ENCODE measurements at regions not wholly inside any gene's neighbourhood (a gene's known extent, or its start where the extent isn't known, plus 50 kb on each side); places are given as distances from the start of the nearest gene placed in this dataset.

DNA sequence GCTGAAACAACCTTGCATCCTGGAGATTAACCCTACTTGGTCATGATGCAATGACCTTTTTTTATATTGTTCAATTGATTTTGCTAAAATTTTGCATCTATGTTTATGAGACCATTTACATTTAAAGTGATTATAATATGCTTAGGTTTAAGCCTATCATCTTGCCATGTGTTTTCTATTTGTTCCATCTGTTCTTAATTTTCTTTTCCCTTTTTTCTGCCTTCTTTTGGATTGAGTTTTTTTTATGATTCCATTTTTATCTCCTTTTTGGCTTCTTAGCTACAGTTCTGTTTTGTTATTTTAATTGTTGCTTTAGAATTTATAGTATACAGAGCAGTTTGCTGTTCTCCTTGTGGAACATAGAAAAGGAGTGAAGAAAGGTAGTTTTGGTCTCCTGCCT is 385.1 kb upstream of the USP24 start:
- Mint-ChIP-seq H3K9me3 (peaks cover 7 to 9% of the 10 kb centered on the region in 2 experiments; a peak in 3 of 5 replicates), H3K27ac (no peak overlapping the region), H3K4me3 (no peak overlapping the region), H3K27me3 (ENCODE audit: low read depth) (peaks cover 1% of the 10 kb centered on the region; the same call in 1 of the 2 replicates), H3K36me3 (ENCODE audit: insufficient read depth in 1 of 3, low read depth in 3 of 3) (no peaks in the 10 kb centered on the region), H3K4me1 (peaks cover 2 to 5% of the 10 kb centered on the region in 2 experiments; a peak in 3 of 4 replicates)
- Histone ChIP-seq H3K27me3 (ENCODE audit: insufficient read depth, low read length) (no peaks in the 10 kb centered on the region), H2BK20ac (ENCODE audit: low read depth, low read length, poor library complexity, severe bottlenecking) (no peak overlapping the region), H2BK120ac (ENCODE audit: low read depth, low read length, poor library complexity, severe bottlenecking) (no peak overlapping the region), H4K20me1 (ENCODE audit: control insufficient read depth, insufficient read depth, insufficient read length) (no peaks in the 10 kb centered on the region), H3K79me1 (ENCODE audit: insufficient read depth, low read depth, low read length, poor library complexity, severe bottlenecking) (no peaks in the 10 kb centered on the region), H3K79me2 (ENCODE audit: insufficient read depth, low read length) (no peaks in the 10 kb centered on the region), H3K9ac (ENCODE audit: extremely low read depth, insufficient read length, low read length) (no peak overlapping the region), H4K8ac (replicated peaks; ENCODE audit: insufficient read length, low read depth, low read length) (no peak overlapping the region), H4K91ac (ENCODE audit: insufficient read length, low read depth, low read length) (no peak overlapping the region), H2BK12ac (ENCODE audit: insufficient read length, low read depth, low read length) (no peak overlapping the region), H2BK15ac (ENCODE audit: low read depth, low read length) (no peak overlapping the region), H3K23ac (ENCODE audit: insufficient read length, low read depth, low read length) (no peak overlapping the region), H3T11ph (ENCODE audit: low read length) (no peak overlapping the region), H2AFZ (ENCODE audit: low read length) (no peak overlapping the region), H3K4me2 (ENCODE audit: insufficient read depth, insufficient read length, low read length) (no peak overlapping the region), H3K23me2 (ENCODE audit: insufficient read length, low read depth, low read length, poor library complexity, severe bottlenecking) (no peaks in the 10 kb centered on the region), H3K56ac (ENCODE audit: insufficient read length, low read depth, low read length) (no peak overlapping the region), H3K14ac (ENCODE audit: insufficient read depth, low read length) (no peak overlapping the region), H3K9me3 (ENCODE audit: control insufficient read depth, low read depth, low read length) (no peaks in the 10 kb centered on the region), H2BK5ac (ENCODE audit: insufficient read length, low read length) (no peak overlapping the region), H3K18ac (ENCODE audit: insufficient read length, low read depth, low read length) (no peak overlapping the region), H3K4ac (ENCODE audit: low read depth, low read length) (no peak overlapping the region), H3K27ac (ENCODE audit: insufficient read length, low read depth, low read length) (no peak overlapping the region), H3K4me1 (ENCODE audit: insufficient read depth, low read length) (no peaks in the 10 kb centered on the region), H4K5ac (ENCODE audit: insufficient read length, low read depth, low read length) (no peak overlapping the region), H2AK5ac (ENCODE audit: insufficient read length, low read length) (no peak overlapping the region)
- TF ChIP-seq, protein P1, sequence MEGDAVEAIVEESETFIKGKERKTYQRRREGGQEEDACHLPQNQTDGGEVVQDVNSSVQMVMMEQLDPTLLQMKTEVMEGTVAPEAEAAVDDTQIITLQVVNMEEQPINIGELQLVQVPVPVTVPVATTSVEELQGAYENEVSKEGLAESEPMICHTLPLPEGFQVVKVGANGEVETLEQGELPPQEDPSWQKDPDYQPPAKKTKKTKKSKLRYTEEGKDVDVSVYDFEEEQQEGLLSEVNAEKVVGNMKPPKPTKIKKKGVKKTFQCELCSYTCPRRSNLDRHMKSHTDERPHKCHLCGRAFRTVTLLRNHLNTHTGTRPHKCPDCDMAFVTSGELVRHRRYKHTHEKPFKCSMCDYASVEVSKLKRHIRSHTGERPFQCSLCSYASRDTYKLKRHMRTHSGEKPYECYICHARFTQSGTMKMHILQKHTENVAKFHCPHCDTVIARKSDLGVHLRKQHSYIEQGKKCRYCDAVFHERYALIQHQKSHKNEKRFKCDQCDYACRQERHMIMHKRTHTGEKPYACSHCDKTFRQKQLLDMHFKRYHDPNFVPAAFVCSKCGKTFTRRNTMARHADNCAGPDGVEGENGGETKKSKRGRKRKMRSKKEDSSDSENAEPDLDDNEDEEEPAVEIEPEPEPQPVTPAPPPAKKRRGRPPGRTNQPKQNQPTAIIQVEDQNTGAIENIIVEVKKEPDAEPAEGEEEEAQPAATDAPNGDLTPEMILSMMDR (conservative IDR thresholded peaks at IDR 0.05) = no peak
- DNase-seq = no peak

Measured in H9 (cell line).